ENCODE measurements at regions not wholly inside any gene's neighbourhood (a gene's known extent, or its start where the extent isn't known, plus 50 kb on each side); places are given as distances from the start of the nearest gene placed in this dataset.

DNA sequence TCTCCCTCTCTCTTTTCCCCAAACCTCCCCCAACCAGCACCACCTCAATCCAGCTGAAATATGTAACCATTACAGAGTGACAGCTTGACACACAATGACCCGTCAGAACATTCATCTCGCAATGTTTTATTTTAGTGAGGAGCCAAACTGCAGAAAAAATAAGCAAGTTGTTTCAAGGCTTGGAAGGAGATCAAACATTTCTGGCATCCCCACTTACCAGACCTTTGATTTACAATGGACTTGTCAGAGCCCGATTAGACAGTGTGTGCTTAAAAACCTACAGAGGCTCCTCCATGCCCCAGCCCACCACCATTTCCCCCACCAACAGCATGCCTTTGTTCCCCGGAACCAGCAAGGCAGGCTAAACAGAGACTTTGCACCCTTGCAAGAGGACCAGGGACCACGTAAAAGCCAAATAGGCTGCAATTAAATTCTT lies 382.8 kb upstream of the ZNF507 start (continued):
- no peak for TF ChIP-seq ZNF24 (IDR thresholded peaks at IDR 0.05)
- TF ChIP-seq SALL1 (CRISPR knock-in tag; IDR thresholded peaks at IDR 0.05): peak; percentile 69
- no peak for TF ChIP-seq ZNF432 (CRISPR knock-in tag; IDR thresholded peaks at IDR 0.05; ENCODE audit: borderline replicate concordance)
- TF ChIP-seq, protein P1, sequence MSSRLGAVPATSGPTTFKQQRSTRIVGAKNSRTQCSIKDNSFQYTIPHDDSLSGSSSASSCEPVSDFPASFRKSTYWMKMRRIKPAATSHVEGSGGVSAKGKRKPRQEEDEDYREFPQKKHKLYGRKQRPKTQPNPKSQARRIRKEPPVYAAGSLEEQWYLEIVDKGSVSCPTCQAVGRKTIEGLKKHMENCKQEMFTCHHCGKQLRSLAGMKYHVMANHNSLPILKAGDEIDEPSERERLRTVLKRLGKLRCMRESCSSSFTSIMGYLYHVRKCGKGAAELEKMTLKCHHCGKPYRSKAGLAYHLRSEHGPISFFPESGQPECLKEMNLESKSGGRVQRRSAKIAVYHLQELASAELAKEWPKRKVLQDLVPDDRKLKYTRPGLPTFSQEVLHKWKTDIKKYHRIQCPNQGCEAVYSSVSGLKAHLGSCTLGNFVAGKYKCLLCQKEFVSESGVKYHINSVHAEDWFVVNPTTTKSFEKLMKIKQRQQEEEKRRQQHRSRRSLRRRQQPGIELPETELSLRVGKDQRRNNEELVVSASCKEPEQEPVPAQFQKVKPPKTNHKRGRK (CRISPR knock-in tag; IDR thresholded peaks at IDR 0.05): no peak
- TF ChIP-seq ZNF256 (CRISPR knock-in tag; conservative IDR thresholded peaks at IDR 0.05): no peak
- 0 out of 2 replicates have a peak, but pooled peaks have one; percentile 32 for TF ChIP-seq ISL2 (CRISPR knock-in tag; IDR thresholded peaks at IDR 0.05)
- TF ChIP-seq ZNF749 (CRISPR knock-in tag; IDR thresholded peaks at IDR 0.05; ENCODE audit: borderline replicate concordance): no peak
- TF ChIP-seq, protein P2, sequence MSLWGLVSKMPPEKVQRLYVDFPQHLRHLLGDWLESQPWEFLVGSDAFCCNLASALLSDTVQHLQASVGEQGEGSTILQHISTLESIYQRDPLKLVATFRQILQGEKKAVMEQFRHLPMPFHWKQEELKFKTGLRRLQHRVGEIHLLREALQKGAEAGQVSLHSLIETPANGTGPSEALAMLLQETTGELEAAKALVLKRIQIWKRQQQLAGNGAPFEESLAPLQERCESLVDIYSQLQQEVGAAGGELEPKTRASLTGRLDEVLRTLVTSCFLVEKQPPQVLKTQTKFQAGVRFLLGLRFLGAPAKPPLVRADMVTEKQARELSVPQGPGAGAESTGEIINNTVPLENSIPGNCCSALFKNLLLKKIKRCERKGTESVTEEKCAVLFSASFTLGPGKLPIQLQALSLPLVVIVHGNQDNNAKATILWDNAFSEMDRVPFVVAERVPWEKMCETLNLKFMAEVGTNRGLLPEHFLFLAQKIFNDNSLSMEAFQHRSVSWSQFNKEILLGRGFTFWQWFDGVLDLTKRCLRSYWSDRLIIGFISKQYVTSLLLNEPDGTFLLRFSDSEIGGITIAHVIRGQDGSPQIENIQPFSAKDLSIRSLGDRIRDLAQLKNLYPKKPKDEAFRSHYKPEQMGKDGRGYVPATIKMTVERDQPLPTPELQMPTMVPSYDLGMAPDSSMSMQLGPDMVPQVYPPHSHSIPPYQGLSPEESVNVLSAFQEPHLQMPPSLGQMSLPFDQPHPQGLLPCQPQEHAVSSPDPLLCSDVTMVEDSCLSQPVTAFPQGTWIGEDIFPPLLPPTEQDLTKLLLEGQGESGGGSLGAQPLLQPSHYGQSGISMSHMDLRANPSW (CRISPR knock-in tag; IDR thresholded peaks at IDR 0.05; ENCODE audit: borderline replicate concordance): no peak
- no peak for TF ChIP-seq DR1 (CRISPR knock-in tag; IDR thresholded peaks at IDR 0.05)
- TF ChIP-seq PITX1 (CRISPR knock-in tag; IDR thresholded peaks at IDR 0.05): 0 out of 2 replicates have a peak, but pooled peaks have one; percentile 35
- no peak for TF ChIP-seq SAFB2 (CRISPR knock-in tag; IDR thresholded peaks at IDR 0.05; ENCODE audit: borderline replicate concordance, low read depth)
- TF ChIP-seq XRCC5 (optimal IDR thresholded peaks at IDR 0.05; ENCODE audit: low read length): no peak
- no peak for TF ChIP-seq ZNF34 (CRISPR knock-in tag; IDR thresholded peaks at IDR 0.05; ENCODE audit: borderline replicate concordance)
- no peak for TF ChIP-seq CBX2 (IDR thresholded peaks at IDR 0.05; ENCODE audit: low read depth, low read length)
- TF ChIP-seq CBX2 (CRISPR knock-in tag; IDR thresholded peaks at IDR 0.05; ENCODE audit: low read depth): no peak
- no peak for TF ChIP-seq HOXA7 (CRISPR knock-in tag; IDR thresholded peaks at IDR 0.05)
- TF ChIP-seq ZNF546 (CRISPR knock-in tag; conservative IDR thresholded peaks at IDR 0.05): no peak
- no peak for TF ChIP-seq HOXA9 (CRISPR knock-in tag; IDR thresholded peaks at IDR 0.05; ENCODE audit: borderline replicate concordance)
- TF ChIP-seq, protein P3, sequence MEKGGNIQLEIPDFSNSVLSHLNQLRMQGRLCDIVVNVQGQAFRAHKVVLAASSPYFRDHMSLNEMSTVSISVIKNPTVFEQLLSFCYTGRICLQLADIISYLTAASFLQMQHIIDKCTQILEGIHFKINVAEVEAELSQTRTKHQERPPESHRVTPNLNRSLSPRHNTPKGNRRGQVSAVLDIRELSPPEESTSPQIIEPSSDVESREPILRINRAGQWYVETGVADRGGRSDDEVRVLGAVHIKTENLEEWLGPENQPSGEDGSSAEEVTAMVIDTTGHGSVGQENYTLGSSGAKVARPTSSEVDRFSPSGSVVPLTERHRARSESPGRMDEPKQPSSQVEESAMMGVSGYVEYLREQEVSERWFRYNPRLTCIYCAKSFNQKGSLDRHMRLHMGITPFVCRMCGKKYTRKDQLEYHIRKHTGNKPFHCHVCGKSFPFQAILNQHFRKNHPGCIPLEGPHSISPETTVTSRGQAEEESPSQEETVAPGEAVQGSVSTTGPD (CRISPR knock-in tag; IDR thresholded peaks at IDR 0.05): 0 out of 2 replicates have a peak, but pooled peaks have one; percentile 40
- TF ChIP-seq RARA (CRISPR knock-in tag; IDR thresholded peaks at IDR 0.05): peak; percentile 26; the same call in 1 of the 2 replicates
- TF ChIP-seq, protein P4, sequence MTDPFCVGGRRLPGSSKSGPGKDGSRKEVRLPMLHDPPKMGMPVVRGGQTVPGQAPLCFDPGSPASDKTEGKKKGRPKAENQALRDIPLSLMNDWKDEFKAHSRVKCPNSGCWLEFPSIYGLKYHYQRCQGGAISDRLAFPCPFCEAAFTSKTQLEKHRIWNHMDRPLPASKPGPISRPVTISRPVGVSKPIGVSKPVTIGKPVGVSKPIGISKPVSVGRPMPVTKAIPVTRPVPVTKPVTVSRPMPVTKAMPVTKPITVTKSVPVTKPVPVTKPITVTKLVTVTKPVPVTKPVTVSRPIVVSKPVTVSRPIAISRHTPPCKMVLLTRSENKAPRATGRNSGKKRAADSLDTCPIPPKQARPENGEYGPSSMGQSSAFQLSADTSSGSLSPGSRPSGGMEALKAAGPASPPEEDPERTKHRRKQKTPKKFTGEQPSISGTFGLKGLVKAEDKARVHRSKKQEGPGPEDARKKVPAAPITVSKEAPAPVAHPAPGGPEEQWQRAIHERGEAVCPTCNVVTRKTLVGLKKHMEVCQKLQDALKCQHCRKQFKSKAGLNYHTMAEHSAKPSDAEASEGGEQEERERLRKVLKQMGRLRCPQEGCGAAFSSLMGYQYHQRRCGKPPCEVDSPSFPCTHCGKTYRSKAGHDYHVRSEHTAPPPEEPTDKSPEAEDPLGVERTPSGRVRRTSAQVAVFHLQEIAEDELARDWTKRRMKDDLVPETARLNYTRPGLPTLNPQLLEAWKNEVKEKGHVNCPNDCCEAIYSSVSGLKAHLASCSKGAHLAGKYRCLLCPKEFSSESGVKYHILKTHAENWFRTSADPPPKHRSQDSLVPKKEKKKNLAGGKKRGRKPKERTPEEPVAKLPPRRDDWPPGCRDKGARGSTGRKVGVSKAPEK (CRISPR knock-in tag; IDR thresholded peaks at IDR 0.05; ENCODE audit: borderline replicate concordance): no peak
- TF ChIP-seq EP300 (IDR thresholded peaks at IDR 0.05; ENCODE audit: low read depth in 2 of 2, low read length in 2 of 2): peak in 1 of 2 experiments; percentile 62; a peak in 2 of 4 replicates
- TF ChIP-seq EP300 (CRISPR knock-in tag; IDR thresholded peaks at IDR 0.05; ENCODE audit: borderline replicate concordance): peak; percentile 22; the same call in 1 of the 2 replicates
- no peak for TF ChIP-seq SSRP1 (CRISPR knock-in tag; IDR thresholded peaks at IDR 0.05)

Measured in HepG2 (cell line).